GM12892 (cell line): ENCODE measurements at regions not wholly inside any gene's neighbourhood (a gene's known extent, or its start where the extent isn't known, plus 50 kb on each side); places are given as distances from the start of the nearest gene placed in this dataset.

Experiments
- POLR2A ChIP-seq: IDR thresholded peaks from 2 replicates; pipeline ENCODE4 v1.6.1; 2011; ENCODE audit warnings: low read depth, low read length, control low read depth
- POLR2AphosphoS5 ChIP-seq: IDR thresholded peaks from 2 replicates; pipeline ENCODE4 v1.6.1; 2011; ENCODE audit warnings: low read depth, low read length, control low read depth
- TAF1 ChIP-seq: IDR thresholded peaks from 2 replicates; pipeline ENCODE4 v1.6.1; 2011; ENCODE audit warnings: low read depth, mild to moderate bottlenecking, control low read depth, low read length, borderline replicate concordance

DNA sequence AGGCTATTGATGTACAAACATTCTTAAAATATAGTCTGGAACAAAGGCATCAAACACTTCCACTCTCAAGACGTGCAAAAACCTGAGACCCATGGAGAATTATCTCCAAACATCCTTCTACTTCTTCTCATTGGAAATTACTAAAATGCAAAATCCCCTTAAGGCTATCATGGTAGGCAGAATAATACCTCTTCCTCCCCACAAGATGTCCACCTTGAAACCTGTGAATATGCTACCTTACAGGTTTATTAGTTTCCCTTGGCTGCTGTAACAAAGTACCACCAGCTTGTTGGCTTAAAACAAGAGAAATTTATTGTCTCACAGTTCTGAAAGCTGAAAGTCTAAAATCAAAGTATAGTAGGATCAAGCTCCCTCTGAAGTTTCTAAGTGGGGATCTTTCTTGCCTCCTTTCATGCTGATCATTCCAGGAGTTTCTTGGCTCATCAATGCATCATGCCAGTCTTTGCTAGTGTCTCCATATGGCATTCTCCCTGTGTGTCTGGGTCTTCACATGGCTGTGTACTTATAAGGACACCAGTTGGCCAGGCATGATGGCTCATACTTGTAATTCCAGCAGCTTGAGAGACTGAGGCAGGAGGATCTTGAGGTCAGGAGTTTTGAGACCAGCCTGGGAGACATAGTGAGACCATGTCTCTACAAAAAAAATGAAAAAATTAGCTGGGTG, 163.7 kb upstream of the NCK2 start:
- TF ChIP-seq POLR2AphosphoS5 = no peak
- no peak for TF ChIP-seq POLR2A
- no peak for TF ChIP-seq TAF1
